Cardiac fibroblast (primary cell): ENCODE measurements at regions not wholly inside any gene's neighbourhood (a gene's known extent, or its start where the extent isn't known, plus 50 kb on each side); places are given as distances from the start of the nearest gene placed in this dataset.

ENCODE experiments used
- DNase-seq, 2 donors: peaks; one replicate each; pipeline versions ENCODE4 v3.0.0 to v3.0.0-alpha.2; 2010; ENCODE audit warnings: low read depth in 2 of 2
- H3K4me3 ChIP-seq, 2 donors: replicated peaks in 1 of 2; 1 replicate in 1 of 2; 2 replicates in 1 of 2; pipeline ENCODE4 v1.5.1; 2011; ENCODE audit warnings: low read depth in 2 of 2, low read length in 2 of 2, mild to moderate bottlenecking in 2 of 2, moderate library complexity in 1 of 2
- CTCF ChIP-seq: IDR thresholded peaks from one replicate; pipeline ENCODE4 v1.5.1; 2011; ENCODE audit warnings: low read depth, mild to moderate bottlenecking, low read length, inconsistent platforms

- TF ChIP-seq CTCF: no peak
- H3K4me3 ChIP-seq: no peak overlapping the region
- DNase-seq: no peak
Observed at GRCh38 chr5:61881821-61882487, 424.1 kb upstream of the KIF2A start.

- DNase-seq: no peak
- H3K4me3 ChIP-seq: no peak overlapping the region
- TF ChIP-seq CTCF: no peak
Observed at GRCh38 chr5:61882901-61883500, 423.0 kb upstream of the KIF2A start.

- DNase-seq: no peak
- no peak for TF ChIP-seq CTCF
- no peak overlapping the region for H3K4me3 ChIP-seq
Observed at GRCh38 chr5:61884252-61884855, 421.7 kb upstream of the KIF2A start.

- TF ChIP-seq CTCF: no peak
- no peak for DNase-seq
- H3K4me3 ChIP-seq: no peak overlapping the region
Observed at GRCh38 chr5:61886214-61886613, 419.8 kb upstream of the KIF2A start.

GRCh38 chr5:61887271-61887670 lies 418.7 kb upstream of the KIF2A start:
- no peak for TF ChIP-seq CTCF
- DNase-seq: no peak

GRCh38 chr5:61894046-61894445 lies 412.0 kb upstream of the KIF2A start:
- no peak for TF ChIP-seq CTCF
- no peak overlapping the region for H3K4me3 ChIP-seq
- no peak for DNase-seq

More at GRCh38 chr5:61887271-61887670, 418.7 kb upstream of the KIF2A start:
- no peak overlapping the region for H3K4me3 ChIP-seq
